ENCODE measurements at regions not wholly inside any gene's neighbourhood (a gene's known extent, or its start where the extent isn't known, plus 50 kb on each side); places are given as distances from the start of the nearest gene placed in this dataset.
A peak's percentile ranks its signal among the peaks of the same experiment; 100 is the strongest.

DNA sequence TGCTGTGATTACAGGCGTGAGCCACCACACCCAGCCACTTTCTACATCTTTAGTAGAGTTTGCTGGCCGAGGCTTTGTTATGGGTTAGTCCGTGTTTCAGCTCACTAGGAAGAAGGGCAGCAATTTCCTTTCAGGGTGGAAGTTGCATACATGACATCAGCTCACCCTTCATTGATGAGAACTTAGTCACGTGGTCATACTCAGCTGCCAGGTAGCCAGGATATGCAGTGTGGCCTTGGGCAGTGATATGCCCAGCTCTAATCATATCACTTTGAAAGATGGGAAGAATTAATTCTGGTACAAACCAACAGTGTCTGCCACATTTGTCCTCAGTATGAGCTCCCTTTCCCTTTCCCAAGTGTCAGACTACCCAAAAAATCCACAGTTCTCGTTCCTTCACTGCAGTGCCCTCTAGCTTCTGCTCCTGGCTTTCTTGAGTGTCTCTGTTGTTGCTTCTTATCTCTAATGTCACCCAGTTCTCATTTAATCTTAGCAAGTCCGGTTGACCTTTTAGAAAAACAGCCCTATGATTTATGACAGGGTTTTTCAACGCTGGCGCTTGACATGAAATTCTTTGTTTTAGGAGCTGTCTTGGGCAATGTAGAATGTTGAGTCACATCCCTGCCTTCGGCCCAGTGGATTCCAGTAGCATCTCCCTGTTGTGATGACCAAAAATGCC, 108.7 kb upstream of the ITGB1 start:
- DNase-seq, result no peak

DNA sequence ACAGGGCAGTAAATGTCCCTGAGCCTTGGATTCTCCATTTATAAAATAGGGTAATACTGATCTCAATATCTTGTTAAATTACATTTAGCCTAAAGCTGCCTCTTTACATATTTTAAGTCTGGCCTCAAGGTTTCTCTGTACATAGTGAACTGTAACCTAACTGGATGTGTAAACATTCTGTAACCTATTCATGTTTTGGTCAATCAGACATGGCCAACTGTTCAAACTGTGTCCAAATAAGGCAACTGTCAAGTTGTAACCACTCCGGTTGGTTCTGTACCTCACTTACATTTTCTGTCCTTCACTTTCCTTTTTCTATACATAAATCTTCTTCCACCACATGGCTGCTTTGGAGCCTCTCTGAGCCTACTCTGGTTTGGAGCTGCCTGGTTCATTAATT, 107.1 kb upstream of the ITGB1 start:
- DNase-seq, result no peak

DNA sequence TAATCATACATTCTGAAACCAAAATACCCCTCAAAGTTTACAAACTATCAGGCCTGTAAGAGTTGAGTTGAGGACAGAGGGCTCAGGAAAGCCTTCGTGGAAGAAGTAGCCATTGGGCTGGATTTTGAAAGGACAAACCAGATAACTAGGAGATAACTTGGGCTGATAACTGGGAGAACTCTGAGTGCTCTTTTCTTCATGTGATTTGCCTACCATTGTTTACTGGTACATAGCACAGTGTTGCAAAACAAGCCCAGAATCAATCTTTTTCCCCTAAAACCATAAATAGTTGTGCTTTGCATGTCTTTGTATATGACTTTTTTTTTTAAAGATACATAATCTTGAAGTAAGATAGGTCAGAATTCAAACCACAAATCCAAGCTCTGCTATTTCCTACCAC, 106.7 kb upstream of the ITGB1 start:
- no peak for DNase-seq

DNA sequence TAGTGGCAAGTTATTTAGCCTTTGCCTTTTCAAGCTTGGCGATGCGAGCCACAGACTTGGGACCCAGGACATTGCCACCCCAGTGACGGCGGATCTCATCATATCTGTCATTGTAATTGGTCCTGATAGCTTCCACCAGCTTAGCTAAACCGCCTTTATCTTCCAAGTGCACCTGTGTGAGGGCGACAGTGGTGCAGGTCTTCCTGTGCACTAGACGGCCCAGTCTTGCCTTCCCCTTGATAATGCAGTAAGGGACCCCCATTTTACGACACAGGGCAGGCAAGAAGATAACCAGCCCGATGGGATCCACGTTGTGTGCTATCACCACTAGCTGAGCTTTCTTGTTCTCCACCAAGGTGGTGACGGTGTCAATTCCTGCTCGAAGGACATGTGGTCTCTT, 99.6 kb upstream of the ITGB1 start:
- no peak for DNase-seq

DNA sequence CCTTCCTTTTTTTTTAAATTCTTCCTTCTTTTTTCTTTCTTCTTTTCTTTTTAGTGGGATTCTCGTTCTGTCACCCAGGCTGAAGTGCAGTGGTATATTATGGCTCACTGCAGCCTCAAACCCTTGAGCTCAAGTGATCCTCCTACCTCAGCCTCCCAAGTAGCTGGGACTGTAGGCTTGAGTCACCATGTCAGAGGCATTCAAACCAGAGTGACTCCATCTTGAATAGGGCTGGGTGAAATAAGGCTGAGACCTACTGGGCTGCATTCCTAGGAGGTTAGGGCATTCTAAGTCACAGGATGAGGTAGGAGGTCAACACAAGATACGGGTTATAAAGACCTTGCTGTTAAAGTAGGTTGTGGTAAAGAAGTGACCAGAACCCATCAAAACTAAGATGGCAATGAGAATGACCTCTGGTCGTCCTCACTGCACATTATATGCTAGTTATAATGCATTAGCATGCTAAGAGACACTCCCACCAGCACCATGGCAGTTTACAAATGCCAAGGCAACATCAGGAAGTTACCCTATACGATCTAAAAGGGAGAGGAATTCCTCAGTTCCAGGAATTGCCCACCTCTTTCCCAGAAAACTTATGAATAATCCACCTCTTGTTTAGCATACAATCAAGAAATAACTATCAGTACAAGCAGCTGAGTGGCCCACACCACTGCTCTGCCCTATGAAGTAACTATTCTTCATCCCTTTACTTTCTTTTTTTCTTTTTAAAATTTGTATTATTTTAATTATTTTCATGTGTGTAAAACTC, 99.0 kb upstream of the ITGB1 start:
- no peak for DNase-seq

DNA sequence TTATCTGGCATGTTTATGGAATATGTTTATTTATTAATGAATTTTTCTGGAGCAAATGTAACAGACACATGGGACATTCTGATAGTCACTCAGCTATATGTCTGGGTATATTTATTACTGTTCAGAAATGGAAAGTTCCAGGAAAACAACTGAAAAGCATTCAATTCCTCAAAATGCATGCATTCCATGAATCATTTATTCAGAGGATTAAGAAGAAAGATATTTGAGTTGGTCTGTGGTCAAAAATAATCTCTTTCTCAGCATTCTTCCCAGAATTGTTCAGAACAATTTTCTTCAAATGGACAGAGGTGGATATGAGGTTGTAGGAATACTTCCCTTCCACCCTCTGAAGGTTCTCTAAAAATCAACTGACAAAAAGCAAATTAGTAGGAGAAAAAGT, 97.6 kb upstream of the ITGB1 start:
- no peak for DNase-seq

GRCh38 chr10:33052915-33053810, 95.1 kb upstream of the ITGB1 start:
- no peak for DNase-seq

- DNase-seq, result no peak
Observed at GRCh38 chr10:33052263-33052875, 94.3 kb upstream of the ITGB1 start.

- peak; percentile 50 to 60 for DNase-seq
Observed at GRCh38 chr10:33049963-33050920, 92.2 kb upstream of the ITGB1 start.

- DNase-seq, result no peak
Observed at GRCh38 chr10:33048223-33048622, 90.2 kb upstream of the ITGB1 start.

- no peak for DNase-seq
Observed at GRCh38 chr10:33047655-33048054, 89.6 kb upstream of the ITGB1 start.

- no peak for DNase-seq
Observed at GRCh38 chr10:33046792-33047191, 88.8 kb upstream of the ITGB1 start.

GRCh38 chr10:33045421-33045820, 87.4 kb upstream of the ITGB1 start:
- DNase-seq, result no peak

DNA sequence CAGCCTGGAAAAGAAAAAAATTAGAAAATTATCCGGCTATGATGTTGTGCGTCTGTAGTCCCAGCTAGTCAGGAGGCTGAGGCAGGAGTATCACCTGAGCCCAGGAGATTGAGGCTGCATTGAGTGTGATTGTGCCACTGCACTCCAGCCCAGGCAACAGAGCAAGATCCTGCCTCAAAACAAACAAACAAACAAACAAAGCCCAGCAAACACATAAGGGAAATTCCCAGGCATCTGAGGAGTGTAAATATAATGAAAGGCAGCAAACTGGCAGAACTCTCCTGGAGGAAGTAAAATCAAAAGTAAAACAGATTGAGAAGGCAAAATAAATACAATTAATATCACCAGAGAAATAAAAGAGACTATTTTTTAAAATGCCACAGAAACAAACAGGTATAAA, 84.5 kb upstream of the ITGB1 start:
- DNase-seq, result no peak

- DNase-seq, result no peak
Observed at GRCh38 chr10:33041783-33042437, 83.9 kb upstream of the ITGB1 start.

DNA sequence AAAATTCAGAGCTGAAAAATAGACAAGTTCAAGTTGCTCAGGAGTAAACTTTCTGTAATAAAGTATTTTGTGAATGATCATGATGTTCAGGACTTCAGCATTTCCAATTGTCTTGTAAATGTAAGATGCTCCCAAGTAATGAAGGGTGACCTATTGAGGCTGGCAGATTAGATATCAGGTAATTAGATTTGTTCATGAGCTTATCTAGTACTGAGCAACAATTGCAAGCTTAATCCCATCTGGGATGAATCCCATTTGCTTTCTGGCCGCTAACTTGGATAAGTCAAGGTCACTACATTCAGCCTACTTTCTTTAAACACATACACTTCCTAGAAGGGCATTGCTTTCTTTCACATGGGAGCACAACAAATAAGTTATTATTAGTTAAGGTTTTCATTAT, 82.4 kb upstream of the ITGB1 start:
- DNase-seq, result no peak

- no peak for DNase-seq
Observed at GRCh38 chr10:33039181-33039580, 81.2 kb upstream of the ITGB1 start.

- no peak for DNase-seq
Observed at GRCh38 chr10:33038672-33039071, 80.6 kb upstream of the ITGB1 start.

GRCh38 chr10:33037726-33038125, 79.7 kb upstream of the ITGB1 start:
- no peak for DNase-seq

DNA sequence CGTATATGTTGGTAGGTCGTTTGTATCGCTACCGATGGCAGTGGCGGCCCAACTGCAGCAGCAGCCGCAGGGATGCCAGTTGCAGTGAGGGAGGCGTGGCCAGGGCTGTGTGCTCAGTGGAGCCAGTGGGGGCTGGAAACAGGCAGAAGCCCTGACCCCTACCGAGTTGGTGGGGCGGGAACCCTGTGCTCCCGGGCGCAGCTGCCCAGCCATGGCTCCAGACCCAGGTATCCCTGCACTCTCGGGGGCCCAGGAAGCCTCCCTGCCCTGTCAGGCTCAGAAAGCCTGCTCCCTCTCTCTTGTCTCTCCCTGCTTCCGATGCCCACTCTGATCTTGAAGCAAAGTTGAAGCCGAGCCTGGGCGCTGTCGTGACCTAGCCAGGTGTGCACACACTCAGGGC, 78.6 kb upstream of the ITGB1 start:
- DNase-seq, result no peak

- no peak for DNase-seq
Observed at GRCh38 chr10:33035411-33035810, 77.4 kb upstream of the ITGB1 start.

Data from Kasumi-1 (cell line).